NCI-H1436 (cell line): ENCODE measurements at regions not wholly inside any gene's neighbourhood (a gene's known extent, or its start where the extent isn't known, plus 50 kb on each side); places are given as distances from the start of the nearest gene placed in this dataset.

ENCODE experiments used
- DNase-seq: peaks from one replicate; lab custom pipeline; 2025; lab: John Stamatoyannopoulos, UW

DNA sequence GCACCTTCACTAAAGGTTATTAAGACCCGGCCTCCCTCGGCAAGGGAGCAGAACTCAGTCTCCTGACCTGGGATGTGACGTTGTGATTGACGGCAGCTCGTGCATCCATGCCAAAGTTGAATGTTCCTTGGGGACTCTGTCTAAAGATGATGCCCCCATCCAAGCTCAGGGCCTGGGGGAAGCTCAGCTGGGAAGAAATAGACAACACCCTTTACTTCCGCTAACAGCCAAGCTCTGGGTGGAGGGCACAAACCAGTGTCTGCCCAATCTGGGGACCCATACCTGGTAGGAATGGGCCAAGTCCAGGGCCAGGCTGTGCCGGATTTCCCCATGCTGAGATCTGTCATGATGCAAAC lies 95.4 kb downstream of the RMI2 start:
- no peak for DNase-seq

DNA sequence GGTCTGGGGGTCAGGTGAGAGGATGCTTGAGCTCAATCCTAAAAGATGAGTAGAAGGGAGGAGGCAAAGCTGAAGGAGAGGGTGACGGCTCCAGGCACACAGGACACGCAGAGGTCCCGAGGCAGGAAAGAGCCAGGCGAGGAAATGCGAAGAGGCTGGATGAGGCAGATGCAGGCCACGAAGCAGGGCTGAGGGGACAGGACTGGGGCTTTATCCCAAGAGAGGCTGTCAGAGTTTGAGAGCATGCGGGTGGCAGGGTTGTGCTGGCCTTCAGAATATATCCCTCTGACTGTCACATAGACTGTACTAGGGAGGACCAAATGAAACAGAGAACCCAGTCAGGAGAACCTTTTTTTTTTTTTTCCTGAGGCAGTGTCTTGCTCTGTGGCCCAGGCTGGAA lies 100.2 kb downstream of the RMI2 start:
- DNase-seq: no peak

DNA sequence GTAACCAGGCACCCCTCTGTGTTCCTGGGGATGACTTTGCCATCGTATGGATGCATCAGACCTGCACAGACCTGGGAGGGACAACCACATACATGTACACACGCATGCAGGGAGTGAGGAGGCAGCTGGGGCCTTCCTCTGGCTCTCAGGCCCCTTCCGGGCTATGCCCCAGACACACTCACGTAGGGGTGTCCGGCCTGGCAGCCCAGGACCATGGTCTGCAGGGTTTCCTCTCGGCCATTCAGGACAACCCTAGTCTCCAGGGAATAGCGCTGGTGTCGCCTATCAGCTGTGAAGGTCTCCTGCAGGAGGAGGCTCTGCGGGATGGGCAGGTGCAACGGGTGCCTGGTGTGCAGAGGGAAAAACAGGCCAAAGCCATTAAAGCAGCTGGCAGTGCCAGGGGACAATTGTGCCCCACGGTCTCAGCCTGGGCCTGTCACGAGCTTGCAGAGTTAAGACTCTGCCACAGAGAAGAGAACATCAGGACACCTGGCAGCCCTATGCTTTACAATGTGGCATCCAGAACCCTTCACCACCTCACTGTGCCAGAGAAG lies 101.4 kb downstream of the RMI2 start:
- no peak for DNase-seq

DNA sequence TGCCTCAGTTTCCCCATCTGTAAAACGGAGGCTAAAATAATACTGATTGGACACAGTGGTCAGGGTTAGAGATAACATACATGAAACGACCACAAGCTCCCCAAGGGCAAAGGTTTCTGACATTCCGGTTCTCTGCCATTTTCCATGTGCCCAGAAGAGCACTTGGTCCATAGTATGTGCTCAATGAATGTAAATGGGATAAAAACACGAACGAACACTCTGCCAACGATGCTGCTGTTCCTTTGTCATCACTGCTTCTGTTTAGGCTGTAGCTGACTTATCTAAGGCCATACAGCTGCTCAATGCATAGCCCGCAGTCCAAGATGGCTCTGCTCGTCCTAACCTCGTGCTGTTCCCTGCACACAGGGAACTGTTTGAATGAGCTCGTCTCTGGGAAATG lies 102.0 kb downstream of the RMI2 start:
- no peak for DNase-seq

DNA sequence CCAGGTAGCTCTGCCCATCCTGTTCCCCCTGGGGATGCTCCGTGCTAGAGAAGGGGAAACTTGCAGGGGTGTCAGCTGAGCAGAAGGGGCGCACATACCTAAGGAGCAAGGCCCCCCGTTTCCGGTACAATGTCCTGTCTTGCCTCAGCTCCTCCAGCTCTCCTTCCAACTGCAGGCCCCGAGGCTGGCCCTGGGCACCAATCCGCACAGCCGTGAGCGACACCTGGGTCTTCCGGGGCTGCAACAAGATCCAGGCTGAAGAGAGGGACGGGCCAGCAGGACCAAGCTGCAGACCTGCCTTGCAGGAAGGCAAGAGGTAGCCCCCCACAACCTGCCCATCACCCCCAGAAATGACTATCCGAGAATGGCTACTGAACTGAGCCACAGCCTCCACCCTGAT lies 102.6 kb downstream of the RMI2 start:
- DNase-seq: no peak

DNA sequence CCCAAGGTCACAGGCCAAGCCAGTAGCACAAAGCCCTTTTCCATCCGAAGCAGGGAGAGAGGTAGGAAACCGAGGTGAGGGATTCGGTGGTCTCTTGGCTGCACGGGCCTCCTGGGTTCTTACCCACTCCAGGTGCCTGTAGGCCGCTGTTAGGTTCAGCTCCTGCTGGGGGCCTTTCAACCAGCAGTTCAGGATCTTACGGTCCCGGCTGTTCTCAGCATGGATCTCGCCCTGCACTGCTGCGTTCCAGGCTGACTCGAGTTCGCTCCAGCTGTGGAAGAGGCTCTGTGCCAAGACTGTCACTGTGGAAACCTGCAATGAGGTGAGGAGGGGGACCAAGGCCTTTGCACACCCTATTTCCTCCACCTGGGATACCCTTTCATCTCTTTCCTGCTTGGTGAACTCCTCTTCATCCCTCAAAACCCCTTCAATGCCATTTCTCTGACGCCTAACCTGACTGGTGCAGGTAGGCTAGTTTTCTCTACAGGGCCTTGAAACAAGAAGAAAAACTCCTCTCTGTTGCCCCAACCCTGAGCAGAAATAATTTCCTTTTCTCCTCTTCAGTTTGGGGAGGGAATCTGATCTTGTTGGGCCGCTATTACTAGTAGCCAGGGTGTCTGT lies 103.6 kb downstream of the RMI2 start:
- DNase-seq: no peak

DNA sequence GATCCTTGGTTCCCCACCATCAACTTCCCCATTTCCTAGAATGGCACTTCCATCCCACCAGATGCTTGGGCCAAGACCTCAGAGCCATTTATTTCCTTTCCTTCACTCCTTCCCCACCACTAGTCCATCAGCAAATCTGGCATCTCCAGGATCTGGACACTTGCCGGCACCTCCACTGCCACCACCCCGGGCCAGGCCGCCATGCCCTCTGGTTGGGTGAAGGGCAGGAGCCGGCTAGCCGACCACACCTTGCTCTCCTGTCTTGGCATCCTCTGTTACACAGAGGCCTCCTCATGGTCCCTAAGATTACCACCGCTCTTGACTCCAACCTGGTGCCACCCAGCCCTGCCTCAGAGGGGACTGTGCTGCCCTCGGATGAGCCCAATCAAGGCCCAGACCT lies 104.5 kb downstream of the RMI2 start:
- DNase-seq: no peak

DNA sequence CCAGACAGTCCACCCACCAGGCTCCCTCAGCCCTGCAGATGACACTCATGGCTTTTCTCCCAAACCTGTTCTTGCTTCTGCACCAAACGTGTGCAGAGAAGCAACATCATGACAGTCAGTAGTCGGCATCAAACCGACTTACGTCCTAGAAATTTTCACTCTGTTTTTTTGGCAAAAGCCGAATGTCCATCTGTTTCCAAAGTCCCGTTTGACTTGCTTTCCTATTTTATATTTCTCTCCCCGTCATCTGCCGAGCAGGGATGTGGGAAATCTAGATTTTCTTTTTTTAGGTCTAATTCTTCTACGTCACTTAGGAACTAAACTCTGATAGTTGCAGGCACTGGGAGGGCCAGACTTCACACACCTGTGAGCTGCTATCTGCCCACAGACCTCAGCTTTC lies 104.9 kb downstream of the RMI2 start:
- DNase-seq: no peak

DNA sequence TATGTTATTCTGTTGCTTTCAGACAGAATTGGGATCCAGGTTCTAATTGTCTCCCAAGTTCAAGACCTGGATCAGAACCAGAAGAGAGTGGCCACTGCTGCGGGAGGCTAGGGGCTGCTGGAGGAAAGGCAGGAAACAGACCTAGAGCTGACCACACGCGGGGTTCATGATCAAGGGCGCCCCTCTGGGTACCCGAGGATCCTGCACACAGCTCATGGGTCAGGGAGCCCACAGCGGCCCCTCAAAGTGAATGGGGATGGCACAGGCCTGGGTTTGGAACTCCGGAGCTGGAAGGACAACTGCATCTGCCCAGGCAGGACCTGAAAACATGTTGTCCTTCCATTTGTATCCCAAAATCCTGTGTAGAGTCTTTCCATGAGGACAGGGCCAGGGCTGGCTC lies 107.0 kb downstream of the RMI2 start:
- no peak for DNase-seq

DNA sequence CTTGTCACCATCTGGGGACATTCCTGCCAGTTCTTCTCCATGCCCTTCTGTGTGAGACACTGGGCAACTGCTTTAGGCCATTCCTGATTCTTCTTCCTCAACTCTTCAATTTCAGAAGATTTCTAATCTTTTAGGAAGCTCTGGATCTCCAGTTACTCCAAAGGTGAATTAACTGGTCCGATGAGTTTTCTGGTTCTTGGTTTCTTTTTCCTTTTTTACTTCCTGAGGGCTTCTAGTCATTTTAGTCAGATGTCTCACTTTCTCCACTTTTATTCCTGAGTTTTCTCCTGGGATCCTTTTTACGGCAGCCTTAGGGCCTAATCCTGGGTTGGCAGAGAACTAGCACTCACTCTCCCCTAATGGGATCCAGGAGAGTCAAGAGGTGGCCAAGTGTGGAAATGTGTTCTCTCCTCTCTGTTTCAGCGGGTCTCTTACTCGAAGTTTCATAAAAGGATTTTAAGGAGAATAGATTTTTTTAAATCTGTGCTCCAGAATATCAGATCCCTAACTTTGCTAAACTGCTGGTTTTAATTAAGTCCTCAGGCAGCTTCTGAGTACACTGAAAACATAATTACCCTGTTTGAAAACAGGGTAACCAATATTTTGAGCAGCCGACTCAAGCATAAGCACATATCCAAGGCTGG lies 107.6 kb downstream of the RMI2 start:
- DNase-seq: no peak

DNA sequence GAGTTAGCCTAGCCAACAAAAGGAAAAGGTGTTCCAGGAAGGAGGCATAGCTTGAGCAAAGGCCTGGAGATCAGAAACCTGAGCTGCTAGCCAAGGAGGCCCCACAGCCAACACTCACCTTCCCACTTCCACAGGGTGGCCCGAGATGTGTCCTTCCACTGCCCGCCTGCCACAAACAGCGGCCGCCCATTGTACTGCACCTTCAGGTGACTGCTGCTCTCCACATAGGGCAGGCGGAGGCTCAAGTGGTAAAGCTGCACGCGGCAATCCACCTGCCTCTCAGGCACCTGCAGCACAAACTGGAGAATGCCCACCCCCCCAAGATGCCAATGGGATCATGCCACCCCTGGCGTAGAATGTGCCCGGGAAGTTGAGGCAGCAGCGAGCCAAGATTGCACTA lies 111.5 kb downstream of the RMI2 start:
- no peak for DNase-seq

DNA sequence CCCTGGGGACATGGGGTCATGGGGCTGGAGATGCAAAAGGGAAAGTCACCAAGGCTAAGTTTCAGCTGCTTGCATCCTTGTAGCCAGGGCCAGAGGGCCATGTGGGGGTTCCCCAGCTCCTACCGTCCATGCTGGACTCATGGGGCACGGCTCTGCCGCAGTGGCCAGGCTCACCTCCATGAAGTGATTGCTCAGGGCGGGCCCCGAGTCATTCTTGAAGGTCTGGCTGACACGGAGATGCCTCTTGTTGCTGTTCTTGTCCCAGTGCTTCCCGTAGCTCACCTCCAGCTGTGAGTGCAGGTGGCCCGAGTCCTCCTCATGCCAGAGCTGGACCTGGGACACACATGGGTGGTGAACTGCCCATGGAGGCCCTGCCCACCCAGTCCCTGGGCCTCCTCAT lies 114.5 kb downstream of the RMI2 start:
- no peak for DNase-seq

DNA sequence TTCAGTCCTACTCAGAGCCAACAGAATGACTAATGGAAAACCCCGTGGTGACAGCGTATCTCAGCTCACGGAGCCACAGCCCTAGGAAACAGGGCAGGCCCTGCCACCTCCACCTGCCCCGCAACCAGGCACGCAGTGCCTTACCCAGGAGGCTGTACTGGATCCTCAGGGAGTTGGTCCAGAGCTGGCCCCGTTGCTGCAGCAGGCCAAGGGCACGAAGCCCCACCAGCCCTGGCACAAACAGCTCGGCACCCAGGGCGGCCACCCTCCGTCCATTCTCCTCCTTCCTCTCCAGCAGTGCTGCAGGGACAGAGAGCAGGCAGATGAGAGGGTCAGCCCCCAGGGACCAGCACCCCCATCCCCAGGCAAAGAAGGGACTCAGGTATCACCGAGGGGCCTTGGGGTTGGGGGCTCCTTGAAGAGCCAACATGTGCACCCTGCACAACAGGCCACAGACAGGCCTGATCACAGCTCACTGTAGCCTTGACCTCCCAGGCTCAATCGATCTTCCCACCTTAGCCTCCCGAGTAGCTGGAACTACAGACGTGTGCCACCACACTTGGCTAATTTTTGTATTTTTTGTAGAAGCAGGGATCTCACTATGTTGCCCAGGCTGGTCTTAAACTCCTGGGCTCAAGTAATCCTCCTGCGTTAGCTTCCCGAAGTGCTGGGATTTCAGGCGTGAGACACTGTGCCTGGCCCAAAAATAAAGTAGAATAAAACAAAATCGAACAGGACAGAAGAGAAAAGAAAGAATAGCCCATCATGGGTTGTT lies 115.7 kb downstream of the RMI2 start:
- DNase-seq: no peak

DNA sequence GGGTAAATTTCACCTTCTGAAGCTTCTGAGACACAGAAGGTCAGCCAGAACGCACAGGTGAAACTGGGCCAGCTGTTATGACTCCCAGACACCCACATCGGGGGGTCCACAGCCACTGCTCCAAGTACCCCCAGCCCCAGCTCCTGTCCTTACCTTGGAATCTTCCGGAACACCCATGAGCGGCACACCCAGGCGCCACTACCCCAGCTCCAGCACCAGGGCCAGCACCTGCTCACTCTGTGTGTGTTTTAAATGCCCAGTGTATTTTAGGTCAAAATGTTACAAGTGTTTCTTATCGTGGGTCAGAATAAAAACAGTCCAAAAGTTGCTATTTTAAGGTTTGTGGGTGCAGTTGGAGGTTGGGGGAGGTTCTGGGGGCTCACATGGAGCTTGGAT lies 116.3 kb downstream of the RMI2 start:
- DNase-seq: no peak

DNA sequence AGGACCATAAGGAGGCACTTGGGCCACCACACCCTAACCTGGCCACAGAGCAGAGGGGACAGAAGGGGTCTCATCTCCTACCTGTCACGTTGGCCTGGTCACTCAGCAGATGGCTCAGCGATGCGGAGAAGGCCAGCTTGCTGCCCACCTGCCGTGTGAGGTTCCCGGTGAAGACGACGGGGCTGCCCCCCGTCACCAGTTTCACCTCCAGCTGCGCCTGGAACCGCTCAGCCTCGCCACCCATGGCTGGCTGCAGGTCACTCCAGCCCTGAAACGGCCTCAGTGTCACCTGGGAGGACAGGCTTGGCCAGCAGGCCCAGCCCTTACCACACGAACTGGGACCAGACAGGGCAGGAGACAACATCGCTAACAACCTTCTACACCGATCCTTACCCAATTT lies 116.8 kb downstream of the RMI2 start:
- DNase-seq: no peak

DNA sequence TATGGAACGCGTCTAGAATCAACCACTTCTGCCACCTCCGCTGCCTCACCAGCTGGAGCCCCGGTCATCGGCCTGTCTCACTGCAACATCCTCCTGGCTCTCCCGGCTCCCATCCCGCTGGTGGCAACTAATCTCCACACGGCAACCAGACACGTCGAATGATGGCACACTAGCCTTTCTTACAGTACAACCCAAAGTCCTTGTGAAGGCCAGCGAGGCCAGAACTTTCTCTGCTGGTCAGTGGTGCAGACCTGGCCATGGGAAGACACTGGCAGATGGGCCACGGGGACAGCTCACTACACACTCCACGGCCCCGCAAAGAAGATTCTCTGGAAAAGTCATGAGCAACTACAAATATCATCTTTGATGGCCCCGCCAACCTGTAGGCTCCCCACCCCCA lies 117.6 kb downstream of the RMI2 start:
- DNase-seq: no peak

DNA sequence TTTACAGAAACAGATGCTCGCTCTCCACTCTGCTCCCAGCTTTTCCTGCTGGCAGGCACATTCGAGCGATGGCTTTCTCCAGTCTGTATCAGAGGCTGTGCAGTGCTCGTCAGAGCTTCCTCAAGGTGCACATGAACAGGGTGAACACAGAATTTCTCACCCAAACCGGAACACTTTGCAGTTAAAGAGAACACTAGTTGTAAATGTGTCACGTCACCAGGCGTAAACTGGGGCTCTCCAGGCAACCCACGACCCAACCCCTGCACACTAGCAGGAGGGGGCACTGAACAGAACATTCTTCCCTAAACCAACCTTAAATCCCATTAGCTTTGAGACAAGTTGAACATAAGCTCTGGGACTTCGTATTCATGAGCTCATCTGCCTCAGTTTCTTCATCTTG lies 119.0 kb downstream of the RMI2 start:
- no peak for DNase-seq

DNA sequence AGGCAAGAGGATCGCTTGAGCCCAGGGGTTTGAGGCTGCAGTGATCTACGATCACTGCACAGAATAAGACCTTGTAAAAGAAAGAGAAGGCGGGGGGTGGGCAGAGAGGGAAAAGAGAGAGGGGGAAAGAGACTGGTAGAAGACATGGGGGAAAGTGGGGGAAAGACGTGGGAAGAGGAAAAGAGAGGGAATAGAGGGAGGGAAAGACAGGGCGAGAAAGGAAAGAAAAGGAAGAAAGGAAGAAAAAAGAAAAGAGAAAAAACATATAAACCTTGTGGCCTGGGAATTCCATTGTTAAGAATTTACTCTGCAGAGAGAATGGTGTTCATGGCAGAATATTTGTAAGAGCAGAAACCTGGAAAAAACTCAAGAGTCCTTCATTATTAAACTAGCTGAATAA lies 120.4 kb downstream of the RMI2 start:
- DNase-seq: no peak

DNA sequence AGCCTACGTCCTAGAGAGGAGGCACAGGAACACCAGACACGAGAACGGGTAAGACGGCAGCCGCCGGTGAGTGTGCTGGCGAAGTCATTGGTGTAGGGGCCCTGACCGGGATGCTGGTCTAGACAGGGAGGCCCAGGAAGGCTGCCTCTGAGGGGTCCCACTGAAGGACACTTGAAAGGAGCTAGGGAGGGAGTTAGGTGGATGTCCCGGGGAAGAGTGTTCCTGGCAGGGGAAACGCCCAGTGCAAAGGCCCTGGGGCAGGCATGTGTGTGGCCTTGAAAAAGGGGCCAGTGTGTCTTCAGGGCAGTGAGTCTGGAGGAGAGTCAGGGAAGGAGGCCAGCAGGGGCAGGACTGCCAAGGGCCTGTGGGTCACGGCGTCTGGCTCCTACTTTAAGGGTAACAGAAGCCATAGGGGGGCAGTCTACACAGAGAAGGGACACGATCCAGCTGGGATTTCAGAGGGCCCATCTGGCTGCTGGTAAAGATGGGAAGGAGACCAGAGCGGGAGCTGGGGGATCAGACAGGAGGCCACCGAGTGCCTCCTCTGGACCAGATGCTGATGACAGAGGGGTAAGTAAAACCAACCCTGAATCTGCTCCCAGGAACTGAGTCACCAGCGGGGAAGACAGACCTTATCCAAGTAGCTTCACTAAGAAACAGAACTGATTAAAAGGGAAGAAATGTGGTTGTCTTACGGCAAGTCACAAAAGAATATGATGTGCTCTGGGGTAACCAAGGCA lies 115.9 kb downstream of the LITAF start:
- DNase-seq: no peak

DNA sequence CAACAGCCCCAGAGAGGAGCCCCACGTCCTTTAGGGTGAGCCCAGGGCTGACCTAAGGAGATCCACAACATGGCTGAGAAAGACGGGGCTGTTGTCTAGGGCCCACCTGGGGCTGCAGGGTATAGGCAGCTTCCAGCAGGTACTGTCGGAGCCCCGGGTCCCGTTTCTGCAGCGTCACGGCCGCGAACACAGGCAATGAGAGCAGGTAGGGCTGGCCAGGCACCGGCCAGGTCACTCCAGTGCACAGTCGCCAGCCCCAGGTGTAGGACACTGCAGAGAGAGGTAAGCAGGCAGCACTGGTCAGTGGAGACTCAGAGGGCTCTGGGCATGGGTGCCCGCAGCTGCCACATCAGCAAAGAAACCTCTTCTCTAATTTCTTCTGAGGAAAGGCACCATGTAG lies 115.2 kb downstream of the LITAF start:
- DNase-seq: no peak

DNA sequence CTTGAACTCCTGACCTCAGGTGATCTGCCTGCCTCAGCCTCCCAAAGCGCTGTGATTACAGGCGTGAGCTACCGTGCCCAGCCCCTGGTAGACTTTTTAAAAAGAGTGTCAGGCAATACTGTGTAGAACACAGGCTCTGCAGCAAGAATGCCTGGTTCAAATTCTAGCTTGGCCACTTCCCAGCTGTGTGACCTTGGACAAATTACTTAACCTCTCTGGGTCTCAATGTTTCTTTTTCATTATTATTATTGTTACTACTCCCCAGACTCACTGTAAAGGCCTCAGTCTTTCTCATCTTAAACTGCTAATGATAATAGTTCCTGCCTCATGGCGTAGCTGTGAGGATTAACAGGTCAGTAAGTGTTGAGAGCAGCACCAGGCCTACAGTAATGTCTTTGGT lies 114.3 kb downstream of the LITAF start:
- DNase-seq: no peak

DNA sequence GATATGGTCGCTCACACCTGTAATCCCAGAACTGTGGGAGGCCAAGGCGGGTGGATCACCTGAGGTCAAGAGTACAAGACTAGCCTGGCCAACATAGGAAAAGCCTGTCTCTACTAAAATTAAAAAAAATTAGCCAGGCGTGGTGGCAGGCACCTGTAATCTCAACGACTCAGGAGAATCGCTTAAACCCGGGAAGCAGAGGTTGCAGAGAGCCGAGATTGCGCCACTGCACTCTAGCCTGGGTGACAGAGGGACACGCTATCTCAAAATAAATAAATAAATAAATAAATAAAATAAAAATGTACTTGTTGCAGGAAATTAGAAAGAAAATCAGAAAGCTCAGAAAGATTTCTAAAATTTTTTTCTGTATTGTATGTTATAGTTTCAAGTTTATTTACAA lies 113.9 kb downstream of the LITAF start:
- DNase-seq: no peak

DNA sequence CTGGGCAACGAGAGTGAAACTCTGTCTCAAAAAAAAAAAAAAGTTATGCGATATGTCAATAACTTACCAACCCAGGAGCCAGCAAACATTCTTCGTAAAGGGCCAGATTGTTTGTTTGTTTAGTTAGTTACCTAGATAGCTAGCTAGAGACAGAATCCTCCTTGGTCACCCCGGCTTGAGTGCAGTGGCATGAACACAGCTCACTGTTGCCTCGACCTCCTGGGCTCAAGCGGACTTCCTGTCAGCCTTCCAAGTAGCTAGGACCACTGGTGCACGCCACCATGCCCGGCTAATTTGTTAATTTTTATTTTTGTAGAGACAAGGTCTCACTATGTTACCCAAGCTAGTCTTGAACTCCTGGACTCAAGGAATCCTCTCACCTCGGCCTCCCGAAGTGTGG lies 113.0 kb downstream of the LITAF start:
- DNase-seq: no peak
